GM18526 (cell line): ENCODE measurements at regions not wholly inside any gene's neighbourhood (a gene's known extent, or its start where the extent isn't known, plus 50 kb on each side); places are given as distances from the start of the nearest gene placed in this dataset.

ENCODE experiments used
- POLR2A ChIP-seq: IDR thresholded peaks from 3 replicates; pipeline ENCODE4 v1.6.1; 2011; ENCODE audit not compliant: insufficient read length; ENCODE audit errors: extremely low read depth

DNA sequence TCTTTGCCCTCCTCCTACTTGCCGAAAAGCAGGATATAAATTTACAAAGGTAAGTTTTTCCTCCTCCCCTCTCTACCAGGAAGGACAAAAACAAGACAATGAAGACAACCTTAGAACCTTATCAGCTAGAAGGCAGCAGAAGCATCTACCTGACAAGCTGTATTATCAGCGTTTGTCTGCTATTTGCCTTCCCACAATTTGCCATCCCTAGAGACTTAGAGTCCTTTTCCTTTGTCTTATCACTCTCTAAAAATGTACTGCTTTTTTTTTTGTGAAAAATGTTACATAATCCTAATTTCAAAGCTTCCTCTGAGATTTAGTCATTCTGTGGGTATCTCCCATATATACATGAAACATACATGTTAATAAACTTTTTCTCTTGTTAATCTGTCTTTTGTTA, 176.9 kb upstream of the PROK2 start:
- TF ChIP-seq POLR2A, result no peak

GRCh38 chr3:71961378-71961777, 176.4 kb upstream of the PROK2 start:
- no peak for TF ChIP-seq POLR2A

DNA sequence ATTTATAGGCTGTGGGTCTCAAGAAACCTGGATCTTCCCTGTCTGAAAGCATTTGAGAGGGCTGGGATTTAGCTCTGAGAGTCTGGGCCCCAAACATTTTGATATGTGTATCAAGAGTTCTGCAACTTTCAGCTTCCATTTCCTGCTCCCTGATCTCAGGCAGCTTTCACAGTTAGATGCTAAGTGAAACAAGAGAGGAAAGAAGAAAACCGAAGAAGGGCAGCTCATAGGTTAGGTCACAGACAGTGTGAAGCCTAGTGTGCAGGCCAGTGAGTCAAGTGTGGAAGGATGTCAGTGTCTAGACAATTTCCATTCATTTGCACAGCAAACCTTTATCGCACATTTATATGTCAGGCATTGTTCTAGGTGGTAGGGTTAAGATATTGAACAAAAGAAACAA, 173.6 kb upstream of the PROK2 start:
- no peak for TF ChIP-seq POLR2A

- TF ChIP-seq POLR2A, result no peak
These were observed 171.8 kb upstream of the PROK2 start for GRCh38 chr3:71956716-71957115.

- no peak for TF ChIP-seq POLR2A
These were observed 171.1 kb upstream of the PROK2 start for GRCh38 chr3:71956069-71956340.

DNA sequence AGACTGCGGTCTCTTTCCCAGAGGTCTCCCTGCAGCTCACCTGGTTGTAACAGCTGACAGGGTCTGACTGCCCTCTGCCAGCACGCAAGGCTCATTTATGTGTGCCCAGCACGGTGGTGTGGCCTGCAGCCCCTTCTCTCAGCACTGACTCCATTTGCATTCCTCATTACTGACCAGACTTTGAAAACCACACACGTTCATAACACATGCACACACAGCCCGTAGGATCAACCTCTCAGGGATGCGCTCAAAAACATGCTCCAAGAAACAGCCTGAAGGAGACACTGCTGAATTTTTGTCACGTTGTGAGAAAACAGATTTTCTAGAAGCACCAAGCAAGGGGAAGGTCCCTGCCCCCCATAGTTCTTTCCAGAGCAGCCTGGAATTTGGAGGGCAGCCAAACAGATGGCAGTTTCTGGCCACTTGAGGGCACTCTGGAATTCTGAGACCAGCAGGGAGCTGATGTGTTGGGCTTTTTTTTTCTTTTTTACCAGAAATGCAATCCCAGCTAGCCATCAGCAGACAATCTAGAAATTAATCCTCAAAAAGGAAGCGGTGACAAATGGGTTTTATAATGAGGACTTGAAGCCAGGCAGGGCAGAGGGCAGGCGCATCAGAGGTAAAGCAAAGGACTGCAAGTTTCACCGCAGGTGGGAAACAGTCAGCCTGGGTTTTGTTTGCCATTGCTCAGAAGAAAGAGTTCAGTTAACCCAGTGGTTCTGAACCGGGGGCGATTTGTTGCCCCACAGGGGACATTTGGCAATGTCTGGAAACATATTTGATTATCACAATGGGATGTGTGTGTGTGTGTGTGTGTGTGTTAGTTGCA, 170.5 kb upstream of the PROK2 start:
- no peak for TF ChIP-seq POLR2A

DNA sequence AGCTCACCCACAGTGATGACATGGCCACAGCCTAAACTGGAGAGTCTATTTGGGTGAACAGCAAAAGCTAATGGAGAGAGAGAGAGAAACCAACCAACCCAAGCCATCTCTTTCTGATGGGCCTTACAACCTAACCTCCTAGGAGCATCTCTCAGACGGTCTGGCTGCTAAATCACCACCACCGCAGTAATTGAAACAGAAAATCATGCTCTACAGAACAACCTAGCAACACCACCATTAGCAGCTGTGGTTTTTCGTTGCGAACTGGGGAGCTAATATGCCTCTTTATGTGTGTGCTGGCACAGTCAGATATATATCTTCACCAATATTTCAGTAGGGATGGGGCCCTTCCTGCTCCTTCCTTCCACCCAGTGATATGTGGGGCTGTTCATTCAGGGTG, 166.9 kb upstream of the PROK2 start:
- no peak for TF ChIP-seq POLR2A

GRCh38 chr3:71951361-71951760, 166.4 kb upstream of the PROK2 start:
- no peak for TF ChIP-seq POLR2A

DNA sequence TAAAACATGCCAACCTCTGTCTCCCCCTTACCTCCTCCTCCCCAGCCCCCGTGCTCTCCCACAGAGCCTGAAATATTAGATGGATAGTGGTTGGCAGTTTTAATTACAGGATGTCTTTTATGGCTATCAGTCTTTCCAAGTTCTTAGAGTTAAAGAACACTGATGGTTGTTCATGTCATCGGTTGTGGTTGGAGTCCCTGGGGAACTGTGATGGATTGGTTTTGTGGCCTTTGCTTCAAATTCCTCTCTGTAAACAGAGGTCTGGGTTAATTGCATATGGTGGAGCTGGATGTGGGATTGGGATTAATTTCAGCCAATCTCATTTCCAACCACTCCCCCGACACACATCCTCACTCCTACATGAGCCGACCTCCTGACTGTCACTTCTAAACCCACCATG, 164.5 kb upstream of the PROK2 start:
- no peak for TF ChIP-seq POLR2A

GRCh38 chr3:71944482-71945065, 159.6 kb upstream of the PROK2 start:
- no peak for TF ChIP-seq POLR2A

GRCh38 chr3:71942432-71943187, 157.7 kb upstream of the PROK2 start:
- no peak for TF ChIP-seq POLR2A

- no peak for TF ChIP-seq POLR2A
These were observed 155.5 kb upstream of the PROK2 start for GRCh38 chr3:71940486-71940885.

GRCh38 chr3:71936681-71937080, 151.7 kb upstream of the PROK2 start:
- TF ChIP-seq POLR2A, result no peak

- no peak for TF ChIP-seq POLR2A
These were observed 149.7 kb upstream of the PROK2 start for GRCh38 chr3:71934520-71935270.

DNA sequence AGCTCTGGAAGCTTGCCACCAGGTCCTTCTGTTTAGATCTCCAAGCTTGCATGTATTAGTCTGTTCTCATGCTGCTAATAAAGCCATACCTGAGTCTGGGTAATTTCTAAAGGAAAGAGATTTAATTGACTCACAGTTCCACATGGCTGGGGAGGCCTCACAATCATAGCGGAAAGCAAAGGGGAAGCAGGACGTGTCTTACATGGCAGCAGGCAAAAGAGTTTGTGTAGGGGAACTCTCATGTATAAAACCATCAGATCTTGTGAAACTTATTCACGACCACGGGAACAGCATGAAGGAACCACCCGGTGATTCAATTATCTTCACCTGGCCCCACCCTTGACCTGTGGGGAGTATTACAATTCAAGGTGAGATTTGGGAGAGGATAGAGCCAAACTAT, 147.0 kb upstream of the PROK2 start:
- TF ChIP-seq POLR2A, result no peak

DNA sequence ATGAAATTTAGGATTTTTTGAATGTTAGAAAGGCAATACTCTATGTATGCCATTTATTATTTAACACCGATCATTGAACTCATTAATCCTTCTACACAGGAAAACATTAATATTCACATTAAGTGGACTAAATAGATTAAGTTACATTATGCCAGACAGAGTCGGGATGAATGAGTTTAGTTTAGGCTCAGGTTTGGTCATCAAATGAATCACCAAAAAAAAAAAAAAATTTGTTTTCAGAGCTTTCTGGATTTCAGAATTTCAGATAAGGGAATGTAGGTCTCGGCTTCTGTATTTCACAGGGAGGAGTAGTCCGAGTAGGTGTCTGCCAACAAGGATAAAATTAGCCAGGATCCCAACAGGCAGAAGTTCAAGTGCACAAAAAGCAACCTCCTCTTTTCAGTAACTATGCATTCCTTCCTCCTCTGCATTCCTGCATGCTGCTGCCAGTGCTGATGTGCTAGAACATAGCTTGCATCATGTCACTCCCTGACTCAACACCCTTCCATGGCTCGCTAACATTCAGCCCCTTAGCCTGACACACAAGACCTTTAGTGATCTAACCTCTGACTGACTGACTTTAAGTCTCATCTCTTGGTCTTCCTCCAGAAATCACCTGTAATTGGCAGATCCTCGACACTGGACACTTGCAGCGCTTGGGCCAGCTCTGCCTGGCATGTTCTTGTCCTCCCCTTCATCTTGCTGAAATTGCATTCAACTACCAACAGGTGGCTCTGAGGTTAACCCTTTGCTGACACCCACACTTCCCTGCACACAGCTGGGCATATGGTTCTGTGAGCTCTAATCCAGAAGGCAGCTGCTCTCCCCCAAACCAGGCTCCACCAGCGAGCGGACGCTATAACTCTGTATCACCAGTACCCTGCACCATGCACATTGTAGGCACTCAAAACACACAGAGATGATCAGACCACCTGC, 145.4 kb upstream of the PROK2 start:
- no peak for TF ChIP-seq POLR2A
